Progenitor cell of endocrine pancreas (in vitro differentiated cells): ENCODE measurements at regions not wholly inside any gene's neighbourhood (a gene's known extent, or its start where the extent isn't known, plus 50 kb on each side); places are given as distances from the start of the nearest gene placed in this dataset.

Experiments used
- DNase-seq: peaks from one replicate; pipeline ENCODE4 v3.0.0; 2021; ENCODE audit warnings: low spot score; ENCODE audit not compliant: unreplicated experiment
- H3K27ac Mint-ChIP-seq: 2 replicates; pipeline ENCODE4 v1.8.0; 2021; ENCODE audit warnings: mild to moderate bottlenecking, moderate library complexity, mixed read lengths
- H3K27me3 Mint-ChIP-seq: 2 replicates; pipeline ENCODE4 v1.8.0; 2021; ENCODE audit warnings: mixed read lengths
- H3K36me3 Mint-ChIP-seq: 2 replicates; pipeline ENCODE4 v1.8.0; 2022; ENCODE audit warnings: mixed read lengths; ENCODE audit not compliant: insufficient read depth
- H3K4me1 Mint-ChIP-seq: 2 replicates; pipeline ENCODE4 v1.8.0; 2021; ENCODE audit warnings: low read depth, mixed read lengths
- H3K4me3 Mint-ChIP-seq: 2 replicates; pipeline ENCODE4 v1.8.0; 2021; ENCODE audit warnings: low read depth, mild to moderate bottlenecking, moderate library complexity, mixed read lengths
- H3K9me3 Mint-ChIP-seq: 2 replicates; pipeline ENCODE4 v1.8.0; 2021; ENCODE audit warnings: low read depth, mixed read lengths
- CTCF ChIP-seq: fragments of 200-600 bp; sonication (generic); IDR thresholded peaks from one replicate; pipeline ENCODE4 v1.5.0; 2021; ENCODE audit warnings: antibody characterized with exemption, mild to moderate bottlenecking; ENCODE audit not compliant: unreplicated experiment

GRCh38 chr14:97486601-97487120, 689.5 kb downstream of the VRK1 start:
- no peaks in the 10 kb centered on the region for H3K4me1 Mint-ChIP-seq
- H3K9me3 Mint-ChIP-seq = no peaks in the 10 kb centered on the region
- no peaks in the 10 kb centered on the region for H3K36me3 Mint-ChIP-seq
- DNase-seq = no peak
- H3K27ac Mint-ChIP-seq = no peak overlapping the region
- H3K27me3 Mint-ChIP-seq = peaks cover 11% of the 10 kb centered on the region
- no peak for TF ChIP-seq CTCF
- H3K4me3 Mint-ChIP-seq = no peak overlapping the region

GRCh38 chr14:97489750-97490149, 692.6 kb downstream of the VRK1 start:
- DNase-seq = no peak
- peaks cover 11% of the 10 kb centered on the region for H3K27me3 Mint-ChIP-seq
- no peak overlapping the region for H3K4me3 Mint-ChIP-seq
- no peak overlapping the region for H3K27ac Mint-ChIP-seq
- TF ChIP-seq CTCF = no peak
- H3K4me1 Mint-ChIP-seq = no peaks in the 10 kb centered on the region
- H3K9me3 Mint-ChIP-seq = peaks cover 4% of the 10 kb centered on the region
- no peaks in the 10 kb centered on the region for H3K36me3 Mint-ChIP-seq

GRCh38 chr14:97490521-97491070, 693.4 kb downstream of the VRK1 start:
- no peak overlapping the region for H3K27ac Mint-ChIP-seq
- no peak for TF ChIP-seq CTCF
- no peaks in the 10 kb centered on the region for H3K36me3 Mint-ChIP-seq
- H3K27me3 Mint-ChIP-seq = peaks cover 11% of the 10 kb centered on the region
- peaks cover 4% of the 10 kb centered on the region for H3K9me3 Mint-ChIP-seq
- H3K4me3 Mint-ChIP-seq = no peak overlapping the region
- DNase-seq = no peak
- H3K4me1 Mint-ChIP-seq = no peaks in the 10 kb centered on the region

GRCh38 chr14:97491697-97492096, 694.5 kb downstream of the VRK1 start:
- TF ChIP-seq CTCF = no peak
- Mint-ChIP-seq H3K27ac (no peak overlapping the region), H3K4me1 (no peaks in the 10 kb centered on the region), H3K27me3 (peaks cover 11% of the 10 kb centered on the region), H3K9me3 (peaks cover 4% of the 10 kb centered on the region), H3K4me3 (no peak overlapping the region), H3K36me3 (no peaks in the 10 kb centered on the region)
- no peak for DNase-seq

DNA sequence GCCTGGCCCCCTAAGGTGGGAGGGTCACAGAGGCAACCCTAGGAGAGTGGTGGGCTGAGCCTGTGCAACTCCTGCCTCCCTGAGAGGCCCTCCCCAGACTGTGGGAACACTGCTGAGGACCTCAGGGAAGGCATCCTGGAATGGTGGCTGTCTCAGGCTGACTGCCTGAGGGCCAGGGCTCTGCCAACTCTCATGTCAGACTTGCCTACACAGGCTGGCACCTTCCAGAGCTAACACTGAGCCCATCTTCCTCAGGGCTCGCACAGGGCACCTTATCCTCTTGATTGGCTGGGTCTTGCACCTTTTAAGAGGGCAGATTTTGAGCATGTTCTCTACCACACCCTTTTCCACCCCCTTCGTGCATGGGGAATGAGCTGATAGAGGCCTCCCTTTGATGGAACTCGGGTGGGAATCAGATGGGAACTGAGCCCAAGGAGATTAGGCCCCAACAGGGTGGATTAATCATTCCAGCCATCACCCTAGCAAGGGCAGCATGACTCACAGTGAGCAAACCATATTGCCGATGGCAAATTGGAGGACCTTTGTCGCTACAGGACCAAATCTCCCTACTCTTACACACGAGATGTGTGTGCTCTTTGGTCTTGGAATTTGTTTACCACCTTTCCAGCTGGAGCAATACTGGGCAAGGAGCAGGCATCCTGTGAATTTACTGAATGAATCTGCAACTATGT, 702.8 kb downstream of the VRK1 start:
- H3K4me1 Mint-ChIP-seq = no peaks in the 10 kb centered on the region
- peaks cover 8% of the 10 kb centered on the region for H3K27me3 Mint-ChIP-seq
- H3K36me3 Mint-ChIP-seq = no peaks in the 10 kb centered on the region
- TF ChIP-seq CTCF = no peak
- no peak overlapping the region for H3K27ac Mint-ChIP-seq
- no peak for DNase-seq
- H3K9me3 Mint-ChIP-seq = no peaks in the 10 kb centered on the region
- H3K4me3 Mint-ChIP-seq = no peak overlapping the region
